Testis (tissue), 2 donors: ENCODE measurements at regions not wholly inside any gene's neighbourhood (a gene's known extent, or its start where the extent isn't known, plus 50 kb on each side); places are given as distances from the start of the nearest gene placed in this dataset.

Experiments used
- DNase-seq: peaks from one replicate; pipeline ENCODE4 v3.0.0-alpha.2; 2019
- H3K27ac ChIP-seq, 2 donors: fragments of 200-600 bp; sonication (generic); one replicate each; pipeline ENCODE4 v1.5.1; 2019
- H3K27me3 ChIP-seq: fragments of 200-600 bp; sonication (generic); one replicate; pipeline ENCODE4 v1.5.1; 2019
- H3K36me3 ChIP-seq: fragments of 200-600 bp; sonication (generic); one replicate; pipeline ENCODE4 v1.5.1; 2017; ENCODE audit warnings: low read depth; ENCODE audit errors: missing control alignments
- H3K4me1 ChIP-seq: fragments of 200-600 bp; sonication (generic); one replicate; pipeline ENCODE4 v1.5.1; 2019
- H3K4me3 ChIP-seq, 2 donors: fragments of 200-600 bp; sonication (generic); one replicate each; pipeline ENCODE4 v1.5.1; 2017 to 2019
- H3K9me3 ChIP-seq: fragments of 200-600 bp; sonication (generic); one replicate; pipeline ENCODE4 v1.5.1; 2017
- CTCF ChIP-seq, 3 experiments: fragments of 450-650 bp in 2 of 3; fragments of 200-600 bp in 1 of 3; sonication (generic) in 1 of 3; IDR thresholded peaks; one replicate each; pipeline ENCODE4 v1.5.1; 2016 to 2019; ENCODE audit warnings: antibody characterized with exemption in 3 of 3, mild to moderate bottlenecking in 2 of 3, moderate library complexity in 1 of 3
- POLR2A ChIP-seq: fragments of 450-650 bp; IDR thresholded peaks from one replicate; pipeline ENCODE4 v1.6.1; 2017; ENCODE audit warnings: antibody characterized with exemption, mild to moderate bottlenecking, moderate library complexity
- WGBS, 2 donors: methylation state at CpG; one replicate each; pipeline ENCODE4 v1.1.5; 2018; 5-methylcytosine and 5-hydroxymethylcytosine counted together
- intact Hi-C: fragments of 100-400 bp; cut with DNase I; formaldehyde crosslinking; loops from one replicate; pipeline ENCODE4 v1.15.1; 2023; ENCODE audit warnings: low total_unique reads

DNA sequence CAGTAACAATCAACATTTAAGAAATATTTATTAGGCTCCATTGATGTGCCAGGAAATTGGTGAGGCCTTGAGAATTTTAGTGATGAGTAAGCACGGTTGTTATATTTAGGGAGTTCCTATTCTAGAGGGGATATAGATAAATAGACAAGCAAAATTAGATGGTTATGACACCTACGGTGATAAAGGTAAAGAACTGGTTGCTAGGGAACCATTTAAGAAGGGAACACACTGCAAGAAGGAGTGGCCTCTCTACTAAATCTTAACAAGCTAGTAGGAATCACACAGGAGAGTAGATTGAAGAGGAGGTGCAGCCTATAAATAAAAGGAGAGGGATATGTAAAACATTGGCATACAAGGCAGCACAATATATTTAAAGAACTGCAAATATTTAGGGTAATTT lies 155.2 kb downstream of the LRIG3 start:
- Histone ChIP-seq H3K9me3 (no peaks in the 10 kb centered on the region), H3K36me3 (no peaks in the 10 kb centered on the region), H3K4me1 (no peaks in the 10 kb centered on the region), H3K27ac (no peak overlapping the region), H3K4me3 (no peak overlapping the region), H3K27me3 (no peaks in the 10 kb centered on the region)
- TF ChIP-seq CTCF (IDR thresholded peaks at IDR 0.05), result no peak
- TF ChIP-seq POLR2A, result no peak
- 39 to 47% methylated on average over 2 of the region's 2 CpGs for WGBS, 2 donors
- intact Hi-C loops, result no loop called here
- no peak for DNase-seq

GRCh38 chr12:58765653-58766512 lies 154.4 kb downstream of the LRIG3 start:
- Histone ChIP-seq H3K27ac (no peak overlapping the region), H3K4me3 (no peak overlapping the region), H3K4me1 (no peaks in the 10 kb centered on the region), H3K9me3 (no peaks in the 10 kb centered on the region), H3K27me3 (no peaks in the 10 kb centered on the region), H3K36me3 (no peaks in the 10 kb centered on the region)
- 60 to 61% methylated on average over 4 of the region's 4 CpGs for WGBS, 2 donors
- intact Hi-C loops, result no loop called here
- TF ChIP-seq POLR2A (no peak), CTCF (IDR thresholded peaks at IDR 0.05) (no peak)
- DNase-seq, result no peak

GRCh38 chr12:58766513-58766870 lies 153.8 kb downstream of the LRIG3 start:
- no peaks in the 10 kb centered on the region for H3K9me3 ChIP-seq
- H3K4me3 ChIP-seq, result no peak overlapping the region
- H3K27ac ChIP-seq, result no peak overlapping the region
- no peaks in the 10 kb centered on the region for H3K36me3 ChIP-seq
- no peak for DNase-seq
- intact Hi-C loops, result no loop called here
- no peaks in the 10 kb centered on the region for H3K27me3 ChIP-seq
- 57 to 63% methylated on average over 3 of the region's 3 CpGs for WGBS, 2 donors
- TF ChIP-seq POLR2A, result no peak
- TF ChIP-seq CTCF (IDR thresholded peaks at IDR 0.05), result no peak
- H3K4me1 ChIP-seq, result no peaks in the 10 kb centered on the region

- no peak for DNase-seq
- 85 to 91% methylated on average over 2 of the region's 2 CpGs for WGBS, 2 donors
- no peak overlapping the region for H3K27ac ChIP-seq
- no peaks in the 10 kb centered on the region for H3K27me3 ChIP-seq
- intact Hi-C loops, result no loop called here
- no peaks in the 10 kb centered on the region for H3K36me3 ChIP-seq
- no peaks in the 10 kb centered on the region for H3K4me1 ChIP-seq
- H3K9me3 ChIP-seq, result no peaks in the 10 kb centered on the region
- H3K4me3 ChIP-seq, result no peak overlapping the region
- TF ChIP-seq POLR2A (no peak), CTCF (IDR thresholded peaks at IDR 0.05) (no peak)
Measured at GRCh38 chr12:58767496-58767895, 152.8 kb downstream of the LRIG3 start.

DNA sequence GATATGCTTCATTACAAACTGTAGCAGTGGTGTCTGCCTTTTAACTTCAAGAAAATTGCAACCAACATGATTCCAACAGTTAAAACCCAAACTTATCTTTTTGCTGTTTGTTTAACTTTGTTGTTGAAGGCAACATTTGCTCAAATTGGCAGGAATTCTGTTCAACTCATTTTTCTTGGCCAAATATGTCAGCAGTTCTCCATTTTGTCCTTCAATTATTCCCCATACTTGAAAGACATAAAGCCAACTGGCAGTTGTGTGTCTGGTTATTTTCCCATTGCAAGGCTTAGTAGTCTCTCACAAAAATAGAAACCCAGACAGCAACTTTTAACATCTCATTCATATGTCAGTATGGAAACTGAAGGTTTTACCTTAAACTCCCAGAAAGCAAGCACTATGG lies 146.3 kb downstream of the LRIG3 start:
- intact Hi-C loops, result no loop called here
- Histone ChIP-seq H3K27me3 (no peaks in the 10 kb centered on the region), H3K36me3 (no peaks in the 10 kb centered on the region), H3K4me1 (no peaks in the 10 kb centered on the region), H3K27ac (no peak overlapping the region), H3K4me3 (no peak overlapping the region), H3K9me3 (no peaks in the 10 kb centered on the region)
- no peak for DNase-seq
- TF ChIP-seq CTCF (IDR thresholded peaks at IDR 0.05), result no peak
- TF ChIP-seq POLR2A, result no peak
